Brain microvascular endothelial cell (primary cell): ENCODE measurements at regions not wholly inside any gene's neighbourhood (a gene's known extent, or its start where the extent isn't known, plus 50 kb on each side); places are given as distances from the start of the nearest gene placed in this dataset.

Experiments
- DNase-seq: peaks from one replicate; pipeline ENCODE4 v3.0.0-alpha.2; 2020
- H3K27ac ChIP-seq: fragments of 250-450 bp; sonication (Bioruptor Pico); 2 replicates; pipeline ENCODE4 v1.5.1; 2020; ENCODE audit warnings: mild to moderate bottlenecking, moderate library complexity
- H3K27me3 ChIP-seq: fragments of 250-450 bp; sonication (Bioruptor Pico); replicated peaks from 2 replicates; pipeline ENCODE4 v1.5.1; 2020; ENCODE audit warnings: mild to moderate bottlenecking
- H3K36me3 ChIP-seq: fragments of 250-450 bp; sonication (Bioruptor Pico); replicated peaks from 2 replicates; pipeline ENCODE4 v1.5.1; 2020; ENCODE audit warnings: mild to moderate bottlenecking
- H3K4me3 ChIP-seq: 2 replicates; pipeline ENCODE4 v1.5.1; 2011; ENCODE audit warnings: low read depth, mild to moderate bottlenecking, control low read depth, low read length, moderate library complexity
- in situ Hi-C: cut with HindIII; loops from 2 replicates; pipeline ENCODE4 v1.10.0; 2017; ENCODE audit warnings: low sequenced_read_pairs, low pct_ligation_motif_present
- TF ChIP-seq, protein P1 (sequence below): IDR thresholded peaks from 2 replicates; pipeline ENCODE4 v1.5.1; 2011; ENCODE audit warnings: low read depth, mild to moderate bottlenecking, moderate library complexity, low read length, control low read depth, inconsistent platforms; ENCODE audit errors: missing control alignments

DNA sequence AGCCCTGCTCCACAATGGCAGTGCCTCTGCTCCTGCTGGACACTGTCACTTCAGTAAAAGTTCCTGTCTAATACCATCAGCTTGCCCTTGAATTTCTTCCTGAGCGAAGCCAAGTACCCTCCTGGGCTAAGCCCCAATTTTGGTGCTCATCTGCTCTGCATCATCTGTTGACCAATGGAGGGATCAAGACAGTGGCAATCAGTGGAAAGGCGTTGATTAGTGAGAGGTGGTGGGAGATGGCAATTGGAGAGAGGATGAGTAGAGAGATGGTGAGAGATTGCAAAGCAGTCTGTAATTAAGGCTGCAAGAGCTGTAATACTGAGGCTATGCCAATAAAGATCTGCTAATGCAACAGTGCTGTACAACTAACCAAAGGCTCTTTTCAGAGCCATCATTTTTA, 299.4 kb upstream of the CDH2 start:
- no peaks in the 10 kb centered on the region for H3K36me3 ChIP-seq
- H3K4me3 ChIP-seq, result no peak overlapping the region
- TF ChIP-seq, protein P1, sequence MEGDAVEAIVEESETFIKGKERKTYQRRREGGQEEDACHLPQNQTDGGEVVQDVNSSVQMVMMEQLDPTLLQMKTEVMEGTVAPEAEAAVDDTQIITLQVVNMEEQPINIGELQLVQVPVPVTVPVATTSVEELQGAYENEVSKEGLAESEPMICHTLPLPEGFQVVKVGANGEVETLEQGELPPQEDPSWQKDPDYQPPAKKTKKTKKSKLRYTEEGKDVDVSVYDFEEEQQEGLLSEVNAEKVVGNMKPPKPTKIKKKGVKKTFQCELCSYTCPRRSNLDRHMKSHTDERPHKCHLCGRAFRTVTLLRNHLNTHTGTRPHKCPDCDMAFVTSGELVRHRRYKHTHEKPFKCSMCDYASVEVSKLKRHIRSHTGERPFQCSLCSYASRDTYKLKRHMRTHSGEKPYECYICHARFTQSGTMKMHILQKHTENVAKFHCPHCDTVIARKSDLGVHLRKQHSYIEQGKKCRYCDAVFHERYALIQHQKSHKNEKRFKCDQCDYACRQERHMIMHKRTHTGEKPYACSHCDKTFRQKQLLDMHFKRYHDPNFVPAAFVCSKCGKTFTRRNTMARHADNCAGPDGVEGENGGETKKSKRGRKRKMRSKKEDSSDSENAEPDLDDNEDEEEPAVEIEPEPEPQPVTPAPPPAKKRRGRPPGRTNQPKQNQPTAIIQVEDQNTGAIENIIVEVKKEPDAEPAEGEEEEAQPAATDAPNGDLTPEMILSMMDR, result no peak
- H3K27ac ChIP-seq, result no peak overlapping the region
- in situ Hi-C loops, result no loop called here
- DNase-seq, result no peak
- H3K27me3 ChIP-seq, result no peaks in the 10 kb centered on the region

DNA sequence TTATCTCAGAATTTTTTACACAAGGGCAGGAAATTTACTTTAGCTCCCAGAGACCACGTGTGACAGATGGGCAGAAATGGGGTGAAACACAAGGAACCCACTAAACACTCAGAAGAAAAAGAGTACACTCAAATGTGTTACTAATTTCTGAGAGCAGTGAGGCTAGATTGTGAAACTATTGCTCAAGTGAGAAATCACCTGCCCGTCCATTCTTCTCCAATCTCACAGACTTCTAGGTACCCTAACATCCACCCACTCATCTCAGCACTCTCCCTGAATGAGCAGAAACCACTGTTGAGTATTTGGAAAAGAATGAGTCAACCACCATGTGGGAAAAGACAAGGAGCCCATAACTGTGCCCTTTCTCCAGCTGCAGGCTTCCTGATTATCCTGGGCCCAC, 293.0 kb upstream of the CDH2 start:
- H3K27ac ChIP-seq, result no peak overlapping the region
- TF ChIP-seq, protein P1, result no peak
- H3K36me3 ChIP-seq, result no peaks in the 10 kb centered on the region
- in situ Hi-C loops, result no loop called here
- H3K4me3 ChIP-seq, result no peak overlapping the region
- no peak for DNase-seq
- H3K27me3 ChIP-seq, result no peaks in the 10 kb centered on the region

DNA sequence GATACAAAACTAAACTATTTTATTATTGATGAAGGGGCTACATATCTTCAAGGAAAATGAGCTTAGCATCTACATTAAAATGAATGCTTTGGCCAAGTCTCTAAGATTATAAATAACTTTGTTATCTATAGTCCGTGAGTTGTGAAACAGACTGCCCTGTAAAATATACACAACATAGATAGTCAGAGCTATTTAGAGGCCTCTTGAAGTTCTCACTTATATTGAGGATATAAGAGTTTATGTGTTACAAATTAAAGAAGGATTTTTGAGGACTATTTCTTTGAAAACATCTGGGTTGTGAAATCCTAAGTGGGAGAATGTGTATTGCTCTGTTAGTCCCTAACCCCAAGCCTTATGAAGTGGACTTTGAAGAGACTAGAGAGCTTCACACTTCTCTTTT, 292.0 kb upstream of the CDH2 start:
- TF ChIP-seq, protein P1, result no peak
- Histone ChIP-seq H3K27ac (no peak overlapping the region), H3K36me3 (no peaks in the 10 kb centered on the region), H3K27me3 (no peaks in the 10 kb centered on the region), H3K4me3 (no peak overlapping the region)
- in situ Hi-C loops, result no loop called here
- DNase-seq, result no peak

DNA sequence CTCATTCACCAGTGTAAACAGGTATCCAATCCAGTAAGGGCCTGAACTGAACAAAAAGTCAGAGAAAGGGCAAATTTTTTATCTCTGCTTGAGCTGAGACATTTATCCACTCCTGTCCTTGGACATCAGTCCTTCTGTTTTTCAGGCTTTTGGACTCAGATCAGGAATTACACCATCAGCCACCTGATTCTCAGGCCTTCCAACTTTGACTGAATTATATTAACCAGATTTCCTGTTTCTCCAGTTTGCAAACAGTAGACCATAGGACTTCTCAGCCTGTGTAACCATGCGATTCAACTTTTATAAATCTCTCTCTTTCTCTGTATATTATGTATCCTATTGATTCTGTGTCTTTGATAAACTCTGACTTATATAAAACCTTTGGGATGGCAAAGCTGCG, 289.3 kb upstream of the CDH2 start:
- DNase-seq, result no peak
- H3K27me3 ChIP-seq, result no peaks in the 10 kb centered on the region
- in situ Hi-C loops, result no loop called here
- H3K36me3 ChIP-seq, result no peaks in the 10 kb centered on the region
- no peak overlapping the region for H3K27ac ChIP-seq
- no peak overlapping the region for H3K4me3 ChIP-seq
- TF ChIP-seq, protein P1, result no peak

DNA sequence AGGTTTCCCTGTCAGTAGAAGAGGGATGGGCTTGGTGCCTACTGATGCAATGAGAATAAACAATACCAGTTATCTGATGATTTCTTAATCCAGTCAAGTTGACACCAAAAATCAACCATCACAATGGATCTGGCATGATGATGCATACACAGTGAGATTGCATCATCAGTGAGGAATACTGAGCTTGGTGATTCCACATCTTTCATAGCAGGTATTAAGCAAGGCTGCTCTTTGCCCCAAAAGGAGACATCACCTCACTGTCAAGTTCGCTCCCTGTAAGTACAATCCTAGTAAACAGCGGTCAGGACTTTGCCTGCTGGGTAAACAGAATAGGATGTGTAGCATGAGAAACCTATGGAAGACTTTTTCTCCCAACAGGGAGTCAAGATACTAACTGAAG, 282.7 kb upstream of the CDH2 start:
- in situ Hi-C loops, result no loop called here
- DNase-seq, result no peak
- H3K36me3 ChIP-seq, result no peaks in the 10 kb centered on the region
- TF ChIP-seq, protein P1, result no peak
- no peak overlapping the region for H3K4me3 ChIP-seq
- no peak overlapping the region for H3K27ac ChIP-seq
- H3K27me3 ChIP-seq, result no peaks in the 10 kb centered on the region

DNA sequence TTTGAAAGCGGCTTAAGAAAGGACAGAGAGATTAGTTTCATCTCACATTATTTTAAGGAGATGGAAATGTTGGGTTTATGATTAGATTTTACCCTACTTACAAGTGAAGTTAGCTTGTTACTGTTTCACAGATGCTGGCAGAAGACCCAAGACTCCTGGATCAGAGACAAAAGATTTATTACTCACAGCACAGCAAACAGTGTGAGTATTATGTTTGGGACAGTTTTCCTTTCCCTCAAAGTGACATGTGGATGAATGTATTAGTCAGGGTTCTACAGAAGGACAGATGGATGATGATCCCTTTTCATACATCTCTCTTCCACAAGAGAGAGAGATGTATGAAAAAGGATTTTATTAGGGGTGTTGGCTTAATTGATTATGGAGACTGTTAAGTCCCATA, 281.8 kb upstream of the CDH2 start:
- H3K27me3 ChIP-seq, result no peaks in the 10 kb centered on the region
- H3K4me3 ChIP-seq, result no peak overlapping the region
- DNase-seq, result no peak
- in situ Hi-C loops, result no loop called here
- TF ChIP-seq, protein P1, result no peak
- H3K36me3 ChIP-seq, result no peaks in the 10 kb centered on the region
- H3K27ac ChIP-seq, result no peak overlapping the region
